ENCODE measurements at regions not wholly inside any gene's neighbourhood (a gene's known extent, or its start where the extent isn't known, plus 50 kb on each side); places are given as distances from the start of the nearest gene placed in this dataset.
"Not testable (repeated sequence)": the region's sequence is repeated elsewhere in the genome, so short reads cannot be mapped to it uniquely, and the experiment has no call there.

GRCh38 chr10:81498011-81498551 is 376.9 kb upstream of the NRG3 start:
- DNase-seq: no peak

GRCh38 chr10:81502677-81503359 is 372.2 kb upstream of the NRG3 start:
- DNase-seq: no peak

DNA sequence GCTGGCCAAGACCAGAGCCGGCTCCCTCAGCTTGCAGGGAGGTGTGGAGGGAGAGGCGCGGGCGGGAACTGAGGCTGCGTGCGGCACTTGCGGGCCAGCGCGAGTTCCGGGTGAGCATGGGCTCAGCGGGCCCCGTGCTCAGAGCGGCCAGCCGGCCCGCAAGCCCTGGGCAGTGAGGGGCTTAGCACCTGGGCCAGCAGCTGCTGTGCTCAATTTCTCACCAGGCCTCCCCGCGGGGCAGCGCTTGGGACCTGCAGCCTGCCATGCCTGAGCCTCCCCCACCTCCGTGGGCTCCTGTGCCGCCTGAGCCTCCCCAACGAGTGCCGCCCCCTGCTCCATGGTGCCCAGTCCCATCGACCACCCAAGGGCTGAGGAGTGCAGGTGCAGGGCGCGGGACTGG is 369.2 kb upstream of the NRG3 start:
- DNase-seq: not testable (repeated sequence)

GRCh38 chr10:81514811-81515210 is 360.2 kb upstream of the NRG3 start:
- DNase-seq: no peak

DNA sequence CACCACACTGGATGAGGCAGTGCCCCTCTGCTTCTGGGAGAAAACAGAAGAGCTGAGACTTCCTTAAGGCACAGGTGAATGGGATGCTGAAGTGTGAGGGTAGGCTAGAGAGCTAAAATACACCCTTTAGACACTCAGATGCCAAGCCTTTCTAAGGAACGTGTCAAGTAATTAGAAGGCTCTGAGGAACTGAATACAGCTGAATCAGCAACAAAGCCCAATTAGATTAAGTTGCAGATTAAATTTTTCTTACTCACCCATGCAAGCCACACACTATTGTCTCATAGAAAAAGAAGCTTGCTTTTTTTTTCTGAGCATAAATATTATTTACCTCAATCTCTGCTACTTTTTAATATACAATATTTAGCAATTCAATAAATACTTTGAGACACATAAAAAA is 354.3 kb upstream of the NRG3 start:
- DNase-seq: no peak

DNA sequence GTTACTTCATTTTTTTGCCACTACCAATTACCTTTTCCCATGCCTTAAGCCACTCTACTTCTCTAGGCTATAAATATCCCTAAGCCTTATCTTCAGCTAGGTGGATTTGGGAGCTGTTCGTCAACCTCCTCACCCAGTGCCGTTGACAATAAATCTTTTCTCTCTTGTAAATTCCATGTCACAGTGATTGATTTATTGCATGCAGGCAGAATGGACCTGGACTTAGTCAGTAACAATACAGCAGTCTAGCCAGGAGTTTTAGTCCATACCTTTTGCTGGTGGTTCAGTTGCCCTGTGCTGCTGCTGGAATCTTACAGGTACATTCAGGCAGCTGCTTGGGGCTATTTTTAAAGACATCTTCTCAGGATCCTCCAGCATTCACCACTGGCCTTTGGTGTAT is 350.5 kb upstream of the NRG3 start:
- no peak for DNase-seq

GRCh38 chr10:81532403-81532802 is 342.6 kb upstream of the NRG3 start:
- DNase-seq: no peak

DNA sequence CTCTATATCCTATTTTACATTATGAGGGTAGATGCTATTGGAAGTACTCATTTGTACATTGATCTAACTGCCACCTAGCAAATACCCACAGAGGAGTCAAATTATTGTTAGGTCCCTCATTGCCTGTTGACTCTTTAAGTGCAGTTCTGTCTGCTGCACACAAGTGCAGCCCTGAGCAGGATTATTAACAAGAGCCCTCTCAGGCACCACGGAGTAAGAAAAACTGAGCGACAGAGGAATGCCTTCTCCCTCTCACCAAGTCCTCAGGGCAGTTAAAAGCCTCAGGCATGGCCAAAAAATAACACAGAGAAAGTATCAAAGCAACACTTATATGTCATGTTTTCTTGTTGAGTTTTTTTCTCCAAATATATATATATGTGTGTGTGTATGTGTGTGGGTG is 340.0 kb upstream of the NRG3 start:
- no peak for DNase-seq

GRCh38 chr10:81541517-81541916 is 333.5 kb upstream of the NRG3 start:
- DNase-seq: no peak

DNA sequence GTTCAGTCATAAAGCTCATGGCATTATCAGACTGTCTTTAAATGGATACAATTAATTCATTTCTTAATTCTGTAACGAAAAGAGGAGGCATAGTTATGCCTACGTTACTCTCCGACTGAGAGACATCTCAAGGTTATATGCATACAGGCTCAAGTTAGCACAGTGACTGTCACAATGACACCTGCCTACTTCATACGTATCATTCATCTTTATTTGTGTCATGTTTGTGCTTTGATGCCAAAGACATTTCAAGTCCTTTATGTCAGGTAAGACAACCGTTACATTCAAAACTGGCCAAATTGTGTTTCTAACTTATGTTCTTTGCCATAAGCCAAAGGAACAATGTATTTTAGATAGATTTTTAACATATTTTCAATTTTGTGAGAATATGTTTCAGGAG is 328.8 kb upstream of the NRG3 start:
- DNase-seq: no peak

DNA sequence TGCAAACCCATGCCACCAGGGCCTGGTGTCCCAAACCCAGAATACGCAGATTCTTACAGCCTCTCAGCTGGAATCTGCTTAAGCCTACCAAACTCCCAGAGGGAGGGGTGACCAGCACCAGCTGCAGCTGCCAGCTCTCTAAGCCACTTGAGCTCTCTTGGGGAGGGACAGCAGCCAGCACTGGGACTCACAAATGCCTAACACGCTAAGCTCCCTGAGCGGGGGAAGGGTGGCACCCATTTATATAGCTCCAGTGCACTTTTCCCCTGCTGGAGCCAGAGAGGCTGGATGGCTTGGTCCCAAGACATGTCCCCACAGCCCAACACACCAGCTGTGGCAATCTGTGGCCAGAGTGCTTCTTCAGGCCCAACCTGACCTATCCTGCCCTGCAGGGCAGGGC is 326.8 kb upstream of the NRG3 start:
- no peak for DNase-seq

DNA sequence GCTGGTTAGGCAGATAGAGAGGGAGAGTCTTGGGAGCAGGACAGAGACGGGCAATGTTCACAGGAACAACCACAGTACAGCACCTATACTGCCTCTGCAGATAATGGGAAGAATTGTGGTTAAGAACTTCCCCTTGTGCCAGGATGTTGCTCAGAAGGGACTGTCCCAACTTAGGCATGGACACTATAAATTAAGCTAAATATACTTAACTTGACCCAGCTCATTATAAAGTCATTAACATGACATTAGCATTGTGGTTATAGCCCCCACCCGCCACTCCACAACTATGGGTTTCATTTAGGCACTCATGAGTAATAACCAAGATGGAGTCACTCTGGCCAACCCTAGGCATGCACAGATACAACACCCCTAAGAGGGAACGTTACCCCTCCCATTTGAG is 310.9 kb upstream of the NRG3 start:
- no peak for DNase-seq

GRCh38 chr10:81569488-81569887 is 305.5 kb upstream of the NRG3 start:
- DNase-seq: no peak

- DNase-seq: no peak
Observed at GRCh38 chr10:81570349-81570748, 304.6 kb upstream of the NRG3 start.

GRCh38 chr10:81570878-81571794 is 303.9 kb upstream of the NRG3 start:
- DNase-seq: no peak

- DNase-seq: no peak
Observed at GRCh38 chr10:81575036-81575435, 300.0 kb upstream of the NRG3 start.

- DNase-seq: no peak
Observed at GRCh38 chr10:81576336-81576735, 298.7 kb upstream of the NRG3 start.

GRCh38 chr10:81594991-81595390 is 280.0 kb upstream of the NRG3 start:
- no peak for DNase-seq

DNA sequence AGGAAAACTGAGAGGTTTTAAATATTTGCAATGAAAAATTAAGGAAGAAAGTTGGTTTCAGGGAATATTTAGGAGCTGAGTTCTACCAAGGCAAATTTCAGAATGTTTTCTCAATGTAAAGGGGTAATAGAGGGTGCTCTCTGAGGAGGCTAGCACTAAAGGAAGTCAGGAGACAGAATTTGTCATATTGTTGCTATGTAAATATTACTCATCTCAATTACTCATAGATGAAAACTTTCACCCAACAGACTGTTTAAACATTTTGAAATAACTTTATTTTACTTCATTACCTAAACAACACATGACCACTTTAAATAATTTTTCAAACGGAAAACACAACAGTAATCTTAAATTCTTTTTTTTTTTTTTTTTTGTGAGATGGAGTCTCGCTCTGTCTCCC is 274.8 kb upstream of the NRG3 start:
- DNase-seq: no peak

DNA sequence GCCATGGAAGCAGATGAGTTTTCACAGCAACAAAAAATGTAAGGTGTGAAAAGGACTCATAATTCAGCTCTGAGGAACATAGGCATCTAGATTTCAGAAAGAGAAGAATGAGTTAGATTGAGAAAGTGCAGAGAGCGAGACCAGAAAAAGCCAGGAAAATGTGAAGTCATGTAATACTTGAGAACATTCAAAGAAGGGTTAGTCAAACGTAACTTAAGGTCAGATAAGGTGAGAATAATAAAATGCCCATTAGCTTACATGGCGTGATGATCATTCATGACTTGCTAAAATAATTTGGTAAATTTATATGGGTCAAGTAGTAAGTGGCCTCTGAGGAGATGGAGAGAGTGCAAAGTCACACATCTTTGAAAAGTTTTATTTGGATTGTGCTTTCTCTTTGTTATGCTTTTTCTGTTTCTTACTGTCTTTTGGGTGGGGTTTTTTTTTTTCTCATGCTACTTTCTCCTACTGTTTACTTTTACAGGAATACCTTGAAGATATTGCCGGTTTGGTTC is 271.8 kb upstream of the NRG3 start:
- DNase-seq: no peak

GRCh38 chr10:81644485-81644884 is 230.5 kb upstream of the NRG3 start:
- not testable (repeated sequence) for DNase-seq

DNA sequence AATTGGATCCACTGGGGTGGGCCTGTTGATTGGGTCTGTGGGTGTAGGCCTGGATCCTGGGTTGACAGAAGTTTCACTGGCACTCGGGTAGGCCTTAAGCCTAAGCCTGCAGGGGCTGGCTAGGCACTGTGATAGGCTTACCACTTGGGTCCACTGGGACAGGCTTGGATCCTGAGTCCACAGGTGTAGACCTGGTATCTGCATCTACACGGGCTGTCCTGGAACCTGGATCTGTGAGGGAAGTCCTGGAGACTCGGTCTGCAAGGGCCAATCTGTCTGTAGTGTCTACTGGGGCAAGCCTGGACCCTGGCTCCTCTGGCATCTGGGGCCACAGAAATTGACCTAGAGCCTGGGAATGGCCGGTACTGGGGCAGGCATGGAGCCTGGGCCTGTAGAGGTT is 219.0 kb upstream of the NRG3 start:
- no peak for DNase-seq

GRCh38 chr10:81662837-81663236 is 212.2 kb upstream of the NRG3 start:
- no peak for DNase-seq

GRCh38 chr10:81664800-81665199 is 210.2 kb upstream of the NRG3 start:
- DNase-seq: not testable (repeated sequence)

Data from NCI-H1436 treated with DMSO at 0.1 percent for 48 hours (cell line).